UCSD-AML1 (cell line): ENCODE measurements at regions not wholly inside any gene's neighbourhood (a gene's known extent, or its start where the extent isn't known, plus 50 kb on each side); places are given as distances from the start of the nearest gene placed in this dataset.

Experiments
- DNase-seq: peaks from one replicate; lab custom pipeline; 2025; ENCODE audit not compliant: unreplicated experiment; lab: John Stamatoyannopoulos, UW

DNA sequence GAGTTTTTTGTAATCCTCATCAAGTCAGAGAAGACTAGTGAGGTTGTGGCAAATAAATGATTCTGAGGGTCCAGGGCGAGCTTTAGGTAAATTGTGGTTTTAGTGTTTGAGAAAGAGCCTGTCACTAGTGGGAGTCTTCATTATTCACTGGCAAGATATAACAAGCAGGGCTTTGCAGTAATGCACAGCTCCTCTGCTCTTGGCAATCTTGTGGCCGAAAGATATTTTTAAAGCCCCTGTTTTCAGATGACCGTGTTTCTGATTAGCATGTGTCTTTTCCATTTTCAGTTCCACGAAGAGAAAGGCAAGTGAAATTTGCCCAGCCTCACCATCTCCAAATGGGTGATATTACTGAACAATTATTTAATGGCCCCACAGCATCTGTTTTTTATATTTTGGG lies 154.0 kb upstream of the BCL6 start:
- DNase-seq, result no peak

DNA sequence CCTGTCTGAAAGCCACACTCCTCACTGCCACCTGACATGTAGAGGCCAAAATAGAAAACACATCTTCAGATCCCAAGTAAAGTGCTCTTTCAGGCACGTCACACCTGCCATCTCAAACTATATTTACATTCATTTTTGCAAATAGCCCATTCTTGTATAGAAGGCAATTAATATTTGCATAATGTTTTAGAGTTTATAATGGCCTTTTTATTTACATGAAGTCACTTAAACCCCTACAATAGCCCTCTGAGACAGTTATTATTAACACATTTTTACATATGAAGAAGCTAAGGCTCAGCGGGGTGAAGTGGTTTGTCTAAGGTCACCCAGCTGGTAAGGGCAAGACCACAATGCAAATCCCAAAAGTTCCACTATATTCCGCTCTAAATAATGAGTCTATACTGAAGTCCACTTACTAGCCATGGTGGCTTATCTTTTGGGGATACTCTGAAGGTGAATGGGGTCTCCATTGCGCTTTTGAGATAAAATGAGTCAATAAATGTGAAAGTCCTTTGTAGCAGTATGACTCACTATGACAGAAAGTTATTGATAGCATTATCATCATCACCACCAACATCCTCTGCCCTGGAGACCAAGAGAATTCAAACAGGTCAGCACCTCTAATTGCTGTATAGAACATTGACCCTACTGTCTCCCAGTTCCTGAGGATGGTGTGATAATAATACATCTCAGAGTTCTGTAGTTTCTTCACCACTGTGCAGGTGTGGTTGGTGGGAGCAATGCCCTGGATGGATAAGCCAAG lies 155.9 kb upstream of the BCL6 start:
- no peak for DNase-seq

DNA sequence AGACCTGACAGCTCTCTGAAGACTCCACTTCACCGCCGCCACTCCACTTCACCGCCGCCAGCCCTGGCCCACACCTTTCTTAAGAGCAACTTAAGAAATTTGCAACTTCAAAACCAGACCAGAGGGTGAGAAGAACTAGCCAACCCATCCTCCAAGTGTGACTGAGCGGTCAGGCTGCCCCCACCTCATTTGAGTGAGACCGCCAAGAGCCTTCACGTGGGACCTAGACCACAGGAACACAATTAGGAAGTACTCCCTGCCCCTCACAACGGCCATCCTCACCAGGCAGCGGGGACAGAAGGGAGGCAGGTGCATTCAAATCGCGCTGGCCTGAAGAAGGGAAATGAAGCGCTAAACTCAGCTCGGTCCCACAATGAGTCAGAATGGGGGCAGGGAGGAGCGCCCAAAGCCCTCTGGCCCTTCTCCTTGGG lies 156.8 kb upstream of the BCL6 start:
- no peak for DNase-seq

DNA sequence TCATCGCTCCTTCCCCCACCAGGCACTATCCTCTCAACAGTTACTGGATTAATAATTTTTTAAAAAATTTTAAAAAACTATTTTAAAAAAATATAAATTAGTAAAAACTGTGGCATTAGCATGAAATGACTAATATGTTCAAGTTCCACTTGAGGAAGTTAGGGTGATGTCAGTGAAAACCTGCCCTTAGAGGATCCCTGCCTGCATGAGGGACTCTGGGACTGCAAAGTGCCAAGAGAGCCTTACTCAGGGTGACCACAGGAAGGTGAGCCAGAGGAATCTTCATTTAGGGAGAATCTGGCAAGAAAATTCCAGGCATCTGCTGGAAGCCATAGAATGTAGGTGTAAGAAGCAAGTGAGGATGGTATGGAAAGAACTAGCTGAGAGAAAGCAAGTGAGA lies 157.7 kb upstream of the BCL6 start:
- DNase-seq, result no peak

DNA sequence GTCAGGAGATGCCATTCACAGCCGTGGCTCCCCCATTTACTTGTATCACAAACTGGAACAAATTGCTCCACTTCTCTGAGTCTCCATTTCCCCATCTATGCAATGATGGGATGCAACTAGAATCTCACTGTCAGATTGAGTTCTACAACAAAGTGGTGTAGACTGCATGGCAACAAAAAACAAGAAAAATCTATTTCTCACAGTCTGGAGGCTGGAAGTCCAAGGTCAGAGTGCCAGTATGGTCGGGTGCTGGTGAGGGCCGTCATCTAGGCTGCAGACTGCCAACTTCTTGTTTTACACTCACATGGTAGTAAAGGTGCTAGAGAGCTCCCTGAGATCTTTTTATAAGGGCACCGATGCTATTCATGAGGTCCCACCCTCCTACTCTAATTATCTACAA lies 158.4 kb upstream of the BCL6 start:
- DNase-seq, result no peak

DNA sequence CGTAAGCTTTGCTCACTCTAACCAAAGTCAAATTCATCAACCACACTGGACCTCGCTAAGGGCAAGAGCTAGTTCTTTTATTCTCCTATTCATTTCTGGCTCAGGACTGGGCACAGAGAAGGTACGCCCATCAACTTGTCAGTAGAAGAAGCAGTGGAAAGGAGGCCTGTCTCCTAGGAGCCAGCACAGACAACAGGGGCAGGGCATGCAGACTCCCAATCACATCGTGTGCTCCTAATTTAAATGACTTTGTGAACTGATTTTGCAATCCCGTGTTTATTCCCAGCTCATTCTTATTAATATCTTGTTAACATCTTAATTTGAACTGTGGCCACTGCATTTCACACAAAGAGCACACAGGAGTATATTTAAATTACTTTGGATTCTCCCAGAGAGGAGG lies 161.1 kb upstream of the BCL6 start:
- DNase-seq, result no peak

DNA sequence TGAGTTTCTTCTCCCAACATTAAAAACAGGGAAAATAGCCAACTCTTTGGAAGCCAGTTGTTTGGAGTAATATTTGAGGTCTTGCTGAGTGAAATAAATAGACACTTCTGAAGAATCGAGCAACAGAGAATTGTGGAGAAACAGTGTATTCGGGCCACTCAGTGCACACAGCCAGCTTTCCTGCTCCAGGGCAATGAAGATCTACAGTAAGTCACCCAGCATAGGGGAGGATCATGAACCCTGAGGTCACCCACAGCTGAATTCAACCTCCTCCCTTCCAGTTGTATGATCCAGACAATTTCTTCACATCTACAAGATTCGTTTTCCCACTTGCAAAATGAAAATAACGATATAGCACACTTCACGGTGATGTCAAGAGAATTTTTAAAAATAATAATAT lies 161.7 kb upstream of the BCL6 start:
- no peak for DNase-seq

- no peak for DNase-seq
These were observed 164.6 kb upstream of the BCL6 start for GRCh38 chr3:187909866-187910265.

DNA sequence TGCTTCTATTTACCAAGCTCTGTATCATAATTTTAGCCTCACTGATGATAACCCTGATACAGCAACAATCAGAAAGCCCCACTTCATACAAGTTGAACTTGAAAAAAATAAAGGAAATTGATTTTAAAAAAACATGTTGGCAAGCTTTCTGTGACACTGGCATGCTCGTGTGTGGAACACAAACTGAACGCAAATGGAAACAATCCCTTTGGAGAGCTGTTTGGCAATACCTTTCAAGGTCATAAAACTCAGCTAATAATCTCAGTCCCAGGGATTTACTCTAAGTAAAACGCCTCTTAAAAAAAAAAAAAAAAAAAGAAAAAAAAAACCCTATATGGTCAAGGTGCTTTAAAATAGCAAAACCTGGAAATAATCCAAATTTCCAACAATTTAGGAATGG lies 166.7 kb upstream of the BCL6 start:
- no peak for DNase-seq

GRCh38 chr3:187913617-187914033 lies 168.4 kb upstream of the BCL6 start:
- no peak for DNase-seq

- no peak for DNase-seq
These were observed 169.0 kb upstream of the BCL6 start for GRCh38 chr3:187914231-187914630.

GRCh38 chr3:187916072-187916471 lies 170.8 kb upstream of the BCL6 start:
- no peak for DNase-seq

DNA sequence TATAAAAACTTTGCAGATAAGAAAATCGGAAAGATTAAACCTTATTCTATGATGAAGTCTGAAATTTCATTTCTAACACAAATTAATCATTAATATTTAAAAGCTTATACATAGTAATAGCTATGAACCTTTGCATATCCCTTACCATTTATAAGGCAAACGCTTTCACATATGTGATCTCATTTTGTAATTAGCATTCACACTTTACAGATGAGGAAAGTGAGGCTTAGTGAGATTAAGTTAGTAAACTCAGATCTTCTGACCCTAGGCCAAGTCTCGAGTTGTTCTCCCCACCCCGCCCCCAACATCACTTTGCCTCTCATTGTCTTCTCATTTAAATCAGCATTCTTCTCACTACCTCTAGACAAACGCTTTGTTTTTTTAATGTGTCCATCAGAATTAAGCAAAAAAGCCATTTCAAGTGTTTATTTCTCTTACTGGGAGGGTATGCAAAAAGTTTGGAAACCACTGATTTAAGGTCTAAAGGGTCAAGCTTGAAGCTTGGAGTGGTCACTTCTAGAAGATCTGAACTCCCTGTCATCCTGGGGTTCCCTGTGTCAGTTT lies 172.9 kb upstream of the BCL6 start:
- no peak for DNase-seq

DNA sequence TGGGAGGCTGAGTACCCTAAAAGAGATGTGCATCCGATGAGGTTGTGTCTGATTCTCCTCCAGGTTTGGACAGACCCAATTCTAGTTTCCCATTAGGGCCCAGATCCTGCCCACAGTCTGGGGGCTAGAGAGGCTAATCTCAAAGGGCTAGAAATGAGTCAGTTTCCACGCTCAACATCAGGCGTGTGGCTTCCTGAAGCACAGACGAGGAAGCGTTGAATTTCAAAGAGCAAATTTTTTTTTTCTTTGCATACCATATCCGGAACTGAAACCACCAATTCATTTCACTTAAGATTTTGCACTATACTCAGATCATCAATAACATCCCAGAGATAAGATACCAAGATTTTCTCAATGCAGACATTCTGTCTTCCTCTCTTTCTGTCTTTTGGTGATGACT lies 173.8 kb upstream of the BCL6 start:
- DNase-seq, result peak; percentile 42

DNA sequence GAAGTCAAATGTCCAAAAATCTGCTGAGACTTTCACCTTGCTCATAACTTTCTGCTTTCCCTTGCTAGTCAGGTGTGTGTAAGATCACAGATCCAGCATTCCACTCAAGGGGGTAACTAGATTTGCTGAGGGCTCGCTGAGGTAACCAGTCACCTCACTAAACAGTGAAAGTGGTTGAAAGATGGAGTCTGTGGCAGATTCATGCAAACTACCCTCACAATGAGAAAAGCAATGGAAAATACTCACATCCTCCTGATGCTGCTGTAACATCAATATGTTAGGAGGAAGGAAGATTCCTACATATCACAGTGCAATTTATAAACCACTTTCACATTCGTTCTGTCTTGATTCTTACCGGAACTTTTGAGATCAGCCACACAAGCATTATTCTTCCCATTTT lies 174.3 kb upstream of the BCL6 start:
- no peak for DNase-seq

DNA sequence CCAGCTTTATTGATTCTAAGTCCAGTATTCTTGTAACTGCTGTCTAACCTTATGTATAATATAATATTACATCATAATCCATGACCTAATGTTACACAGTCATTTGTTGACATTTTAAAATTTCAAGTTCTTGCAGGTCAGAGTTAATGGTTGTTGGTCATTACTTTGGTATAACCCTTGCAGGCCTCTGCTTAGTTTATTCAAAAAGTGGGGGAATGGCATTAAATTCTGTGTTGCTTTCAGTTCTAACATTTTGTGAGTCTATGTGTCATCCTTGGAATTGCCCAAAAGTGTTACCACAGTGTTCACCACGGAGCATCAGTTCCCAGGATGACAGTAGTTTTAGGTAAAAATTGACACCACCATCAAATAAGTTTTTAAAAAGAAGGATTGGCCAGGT lies 174.8 kb upstream of the BCL6 start:
- DNase-seq, result no peak

DNA sequence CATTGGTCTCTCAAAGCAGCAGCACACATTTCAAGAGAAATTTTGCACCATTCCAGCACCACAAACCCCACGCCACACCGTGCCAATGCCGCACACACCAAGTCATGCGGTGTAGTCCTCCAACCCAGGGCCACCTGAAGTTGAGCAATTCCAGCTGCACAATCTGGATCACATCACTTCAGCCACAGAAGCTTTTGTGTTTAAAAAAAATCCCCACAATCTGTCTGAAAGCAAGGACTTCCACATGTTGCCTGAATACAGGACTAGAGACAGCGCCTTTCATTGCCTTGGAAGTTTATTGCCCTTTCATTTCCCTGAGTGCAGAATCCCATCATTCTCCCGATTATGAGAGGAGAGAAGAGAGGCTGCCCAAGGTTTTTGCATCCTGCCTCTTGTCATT lies 175.6 kb upstream of the BCL6 start:
- DNase-seq, result no peak

- DNase-seq, result no peak
These were observed 176.3 kb upstream of the BCL6 start for GRCh38 chr3:187921391-187922074.

DNA sequence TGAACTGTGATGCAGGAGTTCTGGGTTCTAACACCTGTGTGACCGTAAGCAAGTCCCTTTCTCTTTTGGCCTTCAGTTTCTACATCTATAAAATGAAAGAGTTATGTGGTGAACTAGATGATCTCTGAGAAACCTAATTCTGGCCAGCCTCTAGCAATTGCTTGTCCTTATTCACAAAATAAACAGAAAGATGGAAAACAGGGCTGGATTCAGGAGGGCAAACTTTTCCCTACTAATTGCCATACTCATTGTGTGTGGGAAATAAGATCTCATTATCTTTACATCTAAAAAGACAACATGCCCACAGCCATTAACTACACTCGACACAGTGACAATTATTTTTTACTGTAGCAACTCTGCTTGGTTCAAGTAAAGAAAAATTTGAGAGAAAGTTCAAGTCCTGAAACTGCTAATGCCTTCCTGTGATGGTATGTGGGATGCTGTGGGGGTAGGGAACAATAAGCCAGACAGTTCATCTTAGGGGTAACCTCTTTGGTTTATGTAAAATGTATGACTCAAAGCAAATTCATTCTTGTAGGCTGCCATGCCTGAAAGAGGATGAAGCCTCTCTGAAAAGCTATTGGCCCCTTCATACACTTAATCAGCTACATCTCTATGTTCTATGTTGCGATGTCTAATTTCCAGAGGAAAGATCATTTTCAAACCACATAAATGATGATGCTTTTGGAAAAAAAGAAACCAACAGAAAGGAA lies 177.6 kb upstream of the BCL6 start:
- no peak for DNase-seq

- DNase-seq, result no peak
These were observed 179.4 kb upstream of the BCL6 start for GRCh38 chr3:187924651-187925050.

GRCh38 chr3:187925326-187925725 lies 180.1 kb upstream of the BCL6 start:
- no peak for DNase-seq

DNA sequence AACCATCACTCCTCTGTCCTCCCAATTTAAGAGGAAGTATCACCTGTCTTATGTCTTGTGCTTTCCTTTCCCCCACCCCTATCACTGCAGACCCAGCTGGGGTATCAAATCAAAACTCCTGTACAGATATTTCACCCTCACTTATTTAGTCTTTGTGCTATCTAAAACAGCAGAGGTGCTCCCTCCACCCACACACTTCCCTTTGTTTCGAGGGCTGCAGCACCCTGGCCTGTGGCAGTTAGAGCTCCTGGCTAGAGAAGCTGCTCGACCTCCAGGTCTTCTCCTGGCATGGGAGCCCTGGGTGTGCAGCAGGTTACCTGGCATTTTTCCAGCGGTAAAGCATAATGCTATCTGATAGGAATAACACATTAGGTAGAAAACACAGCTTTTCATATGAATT lies 181.4 kb upstream of the BCL6 start:
- no peak for DNase-seq
